OCI-LY1 (cell line): ENCODE measurements at regions not wholly inside any gene's neighbourhood (a gene's known extent, or its start where the extent isn't known, plus 50 kb on each side); places are given as distances from the start of the nearest gene placed in this dataset.

Experiments used
- H2AFZ ChIP-seq: fragments of 200-600 bp; sonication (generic), shearing (Covaris generic); 2 replicates; pipeline ENCODE4 v1.6.0; 2014; ENCODE audit warnings: antibody characterized with exemption, mild to moderate bottlenecking, low read length
- H3F3A ChIP-seq: fragments of 200-600 bp; sonication (generic), shearing (Covaris generic); 2 replicates; pipeline ENCODE4 v1.6.0; 2014; ENCODE audit warnings: mild to moderate bottlenecking, antibody characterized with exemption, low read length, moderate library complexity; ENCODE audit not compliant: insufficient read depth
- H3K27ac ChIP-seq: fragments of 200-600 bp; sonication (generic); 2 replicates; pipeline ENCODE4 v1.5.1; 2014; ENCODE audit warnings: low read length, mixed run types, mild to moderate bottlenecking, low read depth; ENCODE audit not compliant: poor library complexity, severe bottlenecking
- H3K27me3 ChIP-seq: fragments of 200-600 bp; sonication (generic); 2 replicates; pipeline ENCODE4 v1.6.0; 2014; ENCODE audit warnings: antibody characterized with exemption, mild to moderate bottlenecking, low read length, moderate library complexity; ENCODE audit not compliant: insufficient read depth
- H3K36me3 ChIP-seq: fragments of 200-600 bp; sonication (generic); 2 replicates; pipeline ENCODE4 v1.6.1; 2014; ENCODE audit warnings: mild to moderate bottlenecking, antibody characterized with exemption, low read length, moderate library complexity, mixed read lengths; ENCODE audit not compliant: insufficient read depth
- H3K4me1 ChIP-seq: fragments of 200-600 bp; sonication (generic); 2 replicates; pipeline ENCODE4 v1.5.1; 2014; ENCODE audit warnings: mild to moderate bottlenecking, low read length, moderate library complexity; ENCODE audit not compliant: insufficient read depth, severe bottlenecking
- H3K4me2 ChIP-seq: fragments of 200-600 bp; sonication (generic), shearing (Covaris generic); 2 replicates; pipeline ENCODE4 v1.6.1; 2014; ENCODE audit warnings: low read length
- H3K4me3 ChIP-seq: fragments of 200-600 bp; sonication (generic); 2 replicates; pipeline ENCODE4 v1.5.1; 2014; ENCODE audit warnings: low read length, low read depth, mild to moderate bottlenecking, mixed read lengths; ENCODE audit not compliant: poor library complexity, severe bottlenecking
- H3K79me2 ChIP-seq: fragments of 200-600 bp; shearing (Covaris generic); 2 replicates; pipeline ENCODE4 v1.6.1; 2016; ENCODE audit warnings: mixed run types, low read length, mixed read lengths; ENCODE audit not compliant: insufficient read depth
- H3K9ac ChIP-seq: fragments of 200-600 bp; sonication (generic), shearing (Covaris generic); 2 replicates; pipeline ENCODE4 v1.6.1; 2014; ENCODE audit warnings: mild to moderate bottlenecking, low read length, mixed read lengths
- H3K9me2 ChIP-seq: fragments of 200-600 bp; sonication (generic), shearing (Covaris generic); 2 replicates; pipeline ENCODE4 v1.6.1; 2014; ENCODE audit warnings: low read depth, mild to moderate bottlenecking, low read length, mixed read lengths
- H3K9me3 ChIP-seq: fragments of 200-600 bp; shearing (Covaris generic); 2 replicates; pipeline ENCODE4 v1.6.1; 2014; ENCODE audit warnings: low read length, mixed read lengths
- H4K20me1 ChIP-seq: fragments of 200-600 bp; sonication (generic), shearing (Covaris generic); 2 replicates; pipeline ENCODE4 v1.6.0; 2016; ENCODE audit warnings: mild to moderate bottlenecking, low read length; ENCODE audit not compliant: insufficient read depth
- CTCF ChIP-seq: fragments of 200-600 bp; sonication (generic), shearing (Covaris generic); IDR thresholded peaks from 2 replicates; pipeline ENCODE4 v1.5.1; 2017; ENCODE audit warnings: mild to moderate bottlenecking, antibody characterized with exemption, low read length, moderate library complexity, mixed read lengths
- EZH2 ChIP-seq: fragments of 200-600 bp; sonication (generic), shearing (Covaris generic); IDR thresholded peaks from 2 replicates; pipeline ENCODE4 v1.8.0; 2017; ENCODE audit warnings: borderline replicate concordance, mixed run types, mild to moderate bottlenecking, antibody characterized with exemption, low read length, moderate library complexity, mixed read lengths

DNA sequence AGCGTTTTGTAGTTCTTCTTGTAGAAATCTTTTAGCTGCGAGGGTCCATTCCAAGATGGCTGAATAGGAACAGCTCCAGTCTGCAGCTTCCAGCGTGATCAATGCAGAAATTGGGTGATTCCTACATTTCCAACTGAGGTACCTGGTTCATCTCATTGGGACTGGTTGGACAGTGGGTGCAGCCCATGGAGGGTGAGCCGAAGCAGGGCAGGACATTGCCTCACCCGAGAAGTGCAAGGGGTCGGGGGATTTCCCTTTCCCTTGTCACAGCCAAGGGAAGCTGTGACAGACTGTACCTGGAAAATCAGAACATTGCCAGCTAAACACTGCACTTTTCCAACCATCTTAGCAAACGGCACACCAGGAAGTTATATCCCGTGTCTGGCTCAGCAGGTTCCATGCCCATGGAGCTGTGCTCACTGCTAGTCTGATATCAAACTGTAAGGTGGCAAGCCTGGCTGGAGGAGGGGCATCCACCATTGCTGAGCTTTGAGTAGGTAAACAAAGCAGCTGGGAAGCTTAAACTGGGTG lies 176.0 kb upstream of the SPRY2 start:
- TF ChIP-seq CTCF (no peak), EZH2 (no peak)
- no peaks in the 10 kb centered on the region for H3K9me2 ChIP-seq
- H3K4me3 ChIP-seq = no peak overlapping the region
- H2AFZ ChIP-seq = no peak overlapping the region
- no peaks in the 10 kb centered on the region for H3K27me3 ChIP-seq
- H4K20me1 ChIP-seq = no peaks in the 10 kb centered on the region
- no peaks in the 10 kb centered on the region for H3F3A ChIP-seq
- no peaks in the 10 kb centered on the region for H3K36me3 ChIP-seq
- no peak overlapping the region for H3K9ac ChIP-seq
- no peaks in the 10 kb centered on the region for H3K79me2 ChIP-seq
- no peak overlapping the region for H3K27ac ChIP-seq
- no peaks in the 10 kb centered on the region for H3K9me3 ChIP-seq
- no peak overlapping the region for H3K4me2 ChIP-seq
- H3K4me1 ChIP-seq = no peaks in the 10 kb centered on the region

GRCh38 chr13:80515296-80515695 lies 174.4 kb upstream of the SPRY2 start:
- no peaks in the 10 kb centered on the region for H3K27me3 ChIP-seq
- no peak overlapping the region for H3K4me3 ChIP-seq
- no peaks in the 10 kb centered on the region for H3K79me2 ChIP-seq
- H3K9me3 ChIP-seq = no peaks in the 10 kb centered on the region
- no peaks in the 10 kb centered on the region for H3K4me1 ChIP-seq
- no peaks in the 10 kb centered on the region for H3K36me3 ChIP-seq
- no peaks in the 10 kb centered on the region for H4K20me1 ChIP-seq
- H3F3A ChIP-seq = no peaks in the 10 kb centered on the region
- TF ChIP-seq CTCF (no peak), EZH2 (no peak)
- no peak overlapping the region for H3K9ac ChIP-seq
- H2AFZ ChIP-seq = no peak overlapping the region
- no peak overlapping the region for H3K27ac ChIP-seq
- no peak overlapping the region for H3K4me2 ChIP-seq
- H3K9me2 ChIP-seq = no peaks in the 10 kb centered on the region

GRCh38 chr13:80513196-80513595 lies 172.3 kb upstream of the SPRY2 start:
- Histone ChIP-seq H4K20me1 (no peaks in the 10 kb centered on the region), H3K4me3 (no peak overlapping the region), H3K9me3 (no peaks in the 10 kb centered on the region), H3K27me3 (no peaks in the 10 kb centered on the region), H3K79me2 (no peaks in the 10 kb centered on the region), H3K4me1 (no peaks in the 10 kb centered on the region), H3K9ac (no peak overlapping the region), H3K4me2 (no peak overlapping the region), H2AFZ (no peak overlapping the region), H3K27ac (no peak overlapping the region), H3F3A (no peaks in the 10 kb centered on the region), H3K9me2 (no peaks in the 10 kb centered on the region), H3K36me3 (no peaks in the 10 kb centered on the region)
- TF ChIP-seq CTCF (no peak), EZH2 (no peak)
